Tongue (tissue), 2 donors: ENCODE measurements at regions not wholly inside any gene's neighbourhood (a gene's known extent, or its start where the extent isn't known, plus 50 kb on each side); places are given as distances from the start of the nearest gene placed in this dataset. TPM values are rescaled to one million over a fixed set of nuclear protein-coding genes. Genes with fewer than 3 reads are reported as not detected.

Experiments used
- DNase-seq: peaks from one replicate; pipeline ENCODE4 v3.0.0-alpha.2; 2015
- small RNA-seq: library from RNA; depleted of rRNA; stranded (forward); fragments of <200 nt; gene quantifications from one replicate; pipeline ENCODE3, GENCODE V24; 2014; ENCODE audit warnings: low replicate concordance

DNA sequence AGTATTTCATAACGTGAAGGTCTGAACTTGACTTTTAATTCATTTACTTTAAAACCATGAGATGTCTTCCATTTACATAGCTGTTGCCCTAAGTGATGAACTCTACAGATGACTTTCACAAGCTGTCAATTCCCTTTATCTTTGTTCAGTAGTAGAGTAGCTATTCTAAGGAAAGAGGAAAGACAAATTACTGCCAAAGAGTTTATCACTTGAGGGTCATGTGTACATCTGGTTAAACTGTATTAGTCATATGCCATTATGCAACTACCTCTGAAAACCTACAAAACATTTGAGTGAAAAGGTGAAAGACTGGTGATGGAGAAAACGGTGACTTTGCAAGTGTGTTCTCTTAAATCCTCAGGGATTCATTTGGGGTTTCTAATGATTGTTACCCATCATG is 763.9 kb downstream of the TMEM182 start:
- DNase-seq, result no peak

DNA sequence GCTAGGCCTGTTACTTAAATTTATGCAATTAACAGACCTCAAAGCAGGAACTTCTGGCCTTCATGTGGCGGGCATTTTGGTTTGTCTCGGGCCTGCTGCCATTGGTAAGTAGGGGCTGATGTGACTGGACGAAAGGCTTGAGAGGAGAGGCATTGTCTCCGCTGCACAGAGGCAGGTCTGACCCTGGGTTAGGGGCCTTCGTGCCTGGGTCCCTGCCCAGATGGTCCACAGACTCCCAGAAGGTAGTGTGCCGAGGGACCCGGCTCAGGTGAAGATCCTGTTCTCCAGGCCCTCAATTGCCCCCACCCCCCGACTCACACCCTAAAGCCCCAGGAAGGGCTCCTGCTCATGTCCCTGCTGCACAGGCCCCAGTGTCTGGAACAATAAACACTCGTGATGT is 764.9 kb downstream of the TMEM182 start:
- DNase-seq, result no peak

DNA sequence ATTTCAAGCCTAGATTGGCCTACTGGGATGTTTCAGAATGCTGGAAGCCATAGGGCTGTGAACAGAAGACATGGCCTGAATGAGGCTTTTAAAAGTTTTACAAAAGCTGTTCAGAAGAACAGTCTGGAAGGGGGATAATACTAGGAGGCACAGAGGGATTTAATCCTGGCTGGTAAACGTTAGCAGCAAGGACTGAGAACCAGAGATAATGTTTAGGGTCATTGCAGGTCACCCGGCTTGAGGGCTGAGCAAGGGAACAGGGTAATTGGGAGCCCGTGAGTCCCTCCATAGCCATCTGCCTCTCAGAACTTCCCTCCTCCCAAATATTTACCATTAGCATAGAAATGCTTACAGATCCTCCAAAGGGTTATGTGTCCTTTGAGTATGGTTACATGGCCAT is 765.4 kb downstream of the TMEM182 start:
- DNase-seq, result no peak

DNA sequence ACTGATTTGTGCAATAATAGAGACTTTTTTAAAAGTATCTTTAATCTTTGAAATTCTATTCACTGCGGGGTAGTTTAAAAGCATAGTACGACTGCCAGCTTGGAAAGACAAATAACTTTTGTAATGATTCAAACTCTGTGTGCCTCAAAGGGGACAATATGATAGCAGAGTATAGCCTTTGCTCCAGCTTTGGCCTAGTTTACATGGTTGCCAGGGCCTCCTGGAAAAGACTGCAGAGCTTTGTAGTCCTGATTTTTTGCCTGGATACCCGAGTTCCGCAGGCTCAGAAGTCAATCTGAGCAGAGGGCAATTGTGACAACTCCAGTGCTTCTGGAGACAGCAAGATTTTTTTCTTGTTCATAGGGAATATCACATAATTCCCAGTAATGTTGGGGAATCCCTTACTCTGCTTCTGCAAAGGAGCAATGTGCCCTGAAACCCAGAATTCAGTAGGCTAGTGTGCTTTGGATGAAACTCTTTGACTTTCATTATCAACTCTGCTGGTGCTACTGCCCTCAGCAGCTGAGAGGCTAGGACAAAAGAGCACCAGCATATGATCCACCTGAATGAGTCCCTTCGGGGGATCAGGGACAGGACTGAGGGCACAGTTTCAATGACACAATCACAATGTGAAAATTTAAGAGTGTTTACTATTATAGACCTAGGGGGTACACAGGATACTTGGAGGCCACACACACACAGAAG is 768.1 kb downstream of the TMEM182 start:
- DNase-seq, result no peak

DNA sequence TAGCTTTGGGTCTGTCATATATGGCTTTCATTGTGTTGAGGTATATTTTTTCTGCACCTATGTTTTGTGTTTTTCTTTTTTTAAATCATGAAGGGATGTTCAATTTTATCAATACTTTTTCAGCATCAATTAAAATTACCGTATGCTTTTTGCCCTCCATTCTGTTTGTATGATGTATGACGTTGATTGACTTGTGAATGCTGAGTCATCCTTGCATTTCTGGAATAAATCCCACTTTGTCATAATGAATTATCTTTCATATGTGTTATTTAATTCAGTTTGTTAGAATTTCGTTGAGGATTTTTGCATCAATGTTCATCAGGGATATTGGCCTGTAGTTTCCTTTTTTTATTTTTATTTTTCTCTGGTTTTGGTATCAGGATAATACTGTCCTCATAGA is 790.9 kb downstream of the TMEM182 start:
- no peak for DNase-seq

DNA sequence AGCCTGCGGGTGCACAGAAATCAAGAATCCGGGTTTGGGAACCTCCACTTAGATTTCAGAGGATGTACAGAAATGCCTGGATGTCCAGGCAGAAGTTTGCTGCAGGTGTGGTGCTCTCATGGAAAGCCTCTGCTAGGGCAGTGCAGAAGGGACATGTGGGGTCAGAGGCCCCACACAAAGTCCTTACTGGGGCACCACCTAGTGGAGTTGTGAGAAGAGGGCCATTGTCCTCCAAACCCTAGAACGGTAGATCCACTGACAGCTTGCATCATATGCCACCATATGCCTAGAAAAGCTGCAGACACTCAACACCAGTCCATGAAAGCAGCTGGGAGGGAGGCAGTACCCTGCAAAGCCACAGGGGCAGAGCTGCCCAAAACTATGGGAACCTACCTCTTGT is 833.0 kb downstream of the TMEM182 start:
- DNase-seq, result no peak

DNA sequence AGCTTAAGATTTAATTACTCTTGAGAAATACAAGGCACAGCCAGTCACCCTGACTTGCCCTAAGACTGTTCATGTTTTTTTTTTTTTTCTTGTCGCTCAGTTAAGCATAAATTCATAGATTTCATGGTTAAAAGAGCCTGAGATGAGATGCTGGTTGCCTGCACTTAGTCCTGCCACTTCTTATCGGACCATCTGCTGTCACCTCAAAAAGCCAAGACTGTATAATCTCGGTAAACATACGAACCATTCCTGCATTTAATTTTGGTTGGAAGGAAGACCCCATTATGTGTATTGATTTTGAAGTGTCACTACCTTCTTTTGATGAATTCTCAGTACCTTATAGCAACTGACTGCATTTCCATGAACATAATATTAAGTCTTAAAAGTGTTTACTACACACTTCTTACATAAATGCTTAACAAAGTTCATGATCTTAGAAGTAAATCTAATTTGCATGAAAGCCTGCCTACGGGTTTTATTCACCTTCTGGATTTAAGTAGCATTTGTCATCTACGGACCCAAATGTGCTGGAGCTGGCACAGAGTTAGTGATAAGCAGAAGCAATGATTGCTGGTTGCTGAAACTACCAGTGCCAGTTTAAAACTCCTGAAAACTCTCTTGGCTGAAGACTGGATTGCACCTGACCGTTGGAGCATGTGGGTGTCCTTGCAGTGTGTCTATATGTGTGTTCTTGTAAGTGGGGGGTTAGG is 843.4 kb downstream of the TMEM182 start:
- no peak for DNase-seq

DNA sequence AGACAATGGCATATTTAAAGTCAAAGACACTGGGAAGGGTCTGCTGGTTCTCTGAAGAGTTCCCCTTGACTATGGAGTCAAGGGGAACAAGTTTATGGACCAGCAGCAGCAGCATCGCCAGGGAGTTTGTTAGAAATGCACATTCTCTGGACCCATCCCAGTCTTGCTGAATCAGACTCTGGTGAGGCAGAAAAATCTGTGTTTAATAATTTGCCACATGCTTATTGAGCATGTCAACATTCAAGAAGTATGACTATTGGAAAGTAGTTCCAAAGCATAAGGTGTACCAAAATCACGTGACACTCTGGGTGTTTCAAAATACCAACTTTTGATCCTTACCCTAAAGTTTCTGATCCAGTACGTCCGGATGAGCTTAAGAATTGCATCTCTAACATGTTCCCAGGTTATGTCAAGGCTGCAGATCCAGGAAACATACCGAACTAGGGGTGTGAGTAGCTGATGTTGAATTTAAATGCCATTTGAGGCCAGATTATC is 853.8 kb downstream of the TMEM182 start:
- no peak for DNase-seq

DNA sequence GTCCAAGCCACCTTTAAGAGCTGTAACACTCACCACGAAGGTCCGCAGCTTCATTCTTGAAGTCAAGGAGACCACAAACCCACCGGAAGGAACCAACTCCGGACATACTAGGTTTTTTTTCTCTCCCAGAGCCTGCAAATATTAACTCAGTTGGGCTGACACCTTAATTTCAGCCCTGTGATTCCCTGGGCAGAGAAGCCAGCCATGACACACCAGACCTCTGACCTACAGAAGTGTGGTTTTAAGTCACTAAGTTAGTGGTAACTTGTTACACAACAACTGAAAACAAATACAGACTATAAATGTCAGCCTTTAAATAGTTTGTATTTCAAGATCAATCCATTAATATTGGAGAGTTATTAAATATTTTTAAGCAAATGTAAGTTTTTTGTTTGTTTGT is 855.1 kb downstream of the TMEM182 start:
- no peak for DNase-seq

DNA sequence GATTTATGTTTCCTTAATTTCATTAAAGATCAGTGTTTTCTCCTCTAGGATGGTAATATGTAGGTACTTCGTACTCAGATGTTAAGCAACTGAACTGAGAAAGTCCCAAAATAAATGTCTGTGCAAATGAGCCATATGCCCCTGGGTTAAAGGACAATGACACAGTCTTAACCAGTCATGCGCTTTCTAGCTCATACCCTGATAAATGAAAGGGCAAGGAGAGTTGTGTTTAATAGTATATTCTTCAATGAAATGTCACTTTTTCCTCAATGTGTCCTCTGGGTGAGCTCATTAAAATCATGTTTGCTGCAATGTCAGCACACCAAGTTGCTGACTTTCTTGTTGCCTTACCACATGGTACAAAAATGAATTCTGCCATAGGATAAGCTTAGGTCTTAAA is 856.3 kb downstream of the TMEM182 start:
- no peak for DNase-seq

DNA sequence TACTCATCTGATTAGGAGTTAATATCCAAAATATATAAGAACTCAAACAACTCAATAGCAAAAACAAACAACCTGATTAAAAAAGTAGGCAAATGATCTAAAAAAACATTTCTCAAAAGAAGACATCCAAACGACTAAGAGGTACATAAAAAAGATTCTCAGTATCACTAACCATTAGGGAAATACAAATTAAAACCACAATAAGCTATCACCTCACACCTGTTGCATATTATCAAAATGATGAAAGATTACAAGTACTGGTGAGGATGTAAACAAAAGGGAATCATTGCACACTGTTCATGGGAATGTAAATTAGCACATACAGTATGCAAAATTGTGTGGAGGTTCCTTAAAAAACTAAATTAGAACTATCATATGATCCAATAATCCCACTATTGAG is 865.5 kb downstream of the TMEM182 start:
- no peak for DNase-seq

DNA sequence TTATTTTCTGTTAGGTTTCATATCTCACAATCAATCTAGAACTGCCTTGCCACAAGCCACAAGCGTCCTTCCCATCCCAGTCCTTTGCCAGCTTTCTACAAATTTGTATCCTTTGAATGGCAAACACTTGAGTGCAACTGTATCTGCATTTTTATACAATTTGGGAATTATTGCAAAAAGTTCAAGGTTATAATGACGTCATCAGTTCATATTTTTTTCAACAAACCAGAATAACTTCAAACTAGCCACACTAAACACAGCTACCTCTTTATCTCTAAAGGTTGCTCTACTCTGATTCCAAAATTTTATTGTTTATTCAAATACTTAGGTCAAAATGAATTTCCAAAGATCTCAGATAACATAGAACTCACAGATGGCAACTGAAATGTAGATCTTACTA is 877.1 kb downstream of the TMEM182 start:
- no peak for DNase-seq

DNA sequence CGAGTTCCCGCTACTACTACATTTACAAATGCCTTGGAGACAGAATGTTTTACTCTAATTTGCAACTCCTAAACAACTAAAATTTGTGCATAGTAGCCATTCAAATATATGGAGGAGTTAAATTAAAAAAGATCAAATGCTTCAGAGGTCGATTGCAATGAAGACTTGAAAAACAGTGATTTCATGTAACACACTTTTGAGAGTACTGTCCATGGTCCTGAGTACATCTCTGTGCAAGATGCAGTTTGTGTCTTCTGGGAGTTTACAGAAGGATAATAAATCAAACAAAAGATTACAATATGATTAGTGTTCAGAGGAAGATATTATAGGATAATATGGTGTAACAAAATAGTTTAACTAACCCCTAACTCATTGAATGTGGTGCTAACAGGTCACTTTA is 894.7 kb downstream of the TMEM182 start:
- peak; percentile 7 for DNase-seq

DNA sequence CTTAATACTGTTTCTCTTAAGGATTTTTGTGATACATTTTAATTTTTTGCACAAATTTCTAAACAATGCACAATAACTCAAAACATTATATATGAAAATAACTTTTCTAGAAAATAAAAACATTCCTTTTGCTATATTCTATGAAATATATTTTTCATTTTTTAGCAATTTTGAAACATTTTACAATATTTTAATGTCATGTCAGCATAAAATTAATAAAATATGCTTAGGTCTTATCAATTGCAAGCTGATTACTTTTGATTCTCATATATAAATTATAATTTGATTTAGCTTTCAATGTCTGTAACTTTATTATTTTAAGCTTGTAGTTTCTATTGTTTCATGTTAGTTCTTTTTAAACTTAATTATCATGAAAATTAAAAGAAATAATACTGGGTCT is 898.7 kb downstream of the TMEM182 start:
- DNase-seq, result no peak

DNA sequence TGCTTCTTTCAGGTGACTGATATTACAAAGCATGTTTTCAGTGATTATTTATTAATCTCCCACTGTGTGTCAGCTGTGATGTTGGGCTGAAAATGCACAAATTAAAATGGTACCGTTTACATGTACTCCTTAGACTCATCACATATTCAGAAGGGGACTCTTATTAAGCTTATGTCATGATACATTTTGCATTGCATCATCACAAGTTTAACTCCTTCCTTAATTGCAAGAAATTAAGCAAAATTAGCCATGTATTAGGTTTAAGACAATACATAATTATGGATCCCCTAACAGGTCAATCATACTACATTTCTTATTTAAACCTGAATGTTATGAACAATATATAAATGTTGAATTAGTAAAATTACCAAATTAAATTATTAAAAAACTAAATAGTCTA is 899.1 kb downstream of the TMEM182 start:
- no peak for DNase-seq

DNA sequence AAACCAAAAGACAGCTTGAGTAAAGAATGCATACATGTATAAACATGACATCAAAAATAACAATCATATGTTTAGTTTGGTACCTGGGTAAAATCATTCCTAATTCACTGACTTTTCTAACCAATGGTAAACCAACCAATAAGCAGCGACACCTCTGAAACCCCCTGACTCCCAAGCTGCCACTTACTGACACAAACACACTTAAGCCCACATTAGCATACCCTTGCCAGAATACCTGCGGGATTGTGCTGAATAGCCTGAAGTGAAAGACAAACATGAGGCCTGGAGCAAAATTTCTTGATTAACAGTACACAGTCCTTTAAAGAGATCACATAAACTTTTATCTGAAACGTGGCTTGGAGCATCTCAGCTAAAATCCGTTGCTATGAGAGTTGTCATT is 902.9 kb downstream of the TMEM182 start:
- no peak for DNase-seq

DNA sequence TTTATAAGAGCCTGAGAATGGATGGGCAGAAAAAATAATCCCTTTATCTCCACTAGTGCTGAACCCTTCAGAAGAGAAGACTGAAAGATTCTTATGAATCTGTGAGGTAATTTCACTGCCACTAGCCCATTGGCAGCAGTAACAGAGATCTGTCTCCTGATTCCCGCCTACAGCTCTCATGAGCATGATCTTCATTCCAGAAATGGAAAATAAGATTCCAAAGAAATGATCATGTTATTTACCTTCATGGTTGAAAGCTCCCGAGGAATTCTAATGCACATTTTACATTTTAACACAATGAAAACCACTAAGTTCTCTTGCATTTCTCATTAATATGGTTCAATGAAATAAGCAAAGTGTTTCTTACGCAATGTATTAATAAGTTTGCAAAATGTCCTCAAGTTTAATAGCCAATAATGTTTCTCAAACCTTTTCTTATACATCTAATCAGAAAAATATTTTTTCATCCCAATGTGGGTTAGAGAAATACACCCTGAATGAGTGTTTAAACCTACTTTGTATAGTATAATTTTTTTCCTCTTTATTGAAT is 905.6 kb downstream of the TMEM182 start:
- DNase-seq, result no peak

DNA sequence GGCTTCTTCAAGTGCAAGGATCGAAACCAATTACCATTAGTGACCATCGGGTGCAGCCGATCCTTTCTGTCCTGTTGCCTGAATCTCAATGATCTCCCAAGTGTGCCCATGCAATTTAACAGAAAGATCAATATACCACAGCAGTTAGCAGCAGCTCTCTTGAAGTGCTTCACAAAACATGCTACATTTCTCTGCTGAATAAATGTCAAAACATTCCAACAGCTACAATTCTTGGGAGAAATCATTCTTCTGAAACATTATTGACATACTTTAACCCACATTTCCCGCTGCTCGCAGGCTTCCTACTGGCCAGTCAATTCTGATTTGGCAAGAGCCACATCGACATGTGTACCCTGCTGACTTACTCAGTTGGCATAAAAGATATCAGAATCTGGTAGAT is 907.7 kb downstream of the TMEM182 start:
- DNase-seq, result no peak

Small RNA genes lying in the stretch of these regions (small RNA-seq; reads per million reads assigned to genes)
- not detected for gene AC010881.1
- not detected for gene AC018880.2
